Lower lobe of right lung (tissue), 2 donors: ENCODE measurements at regions not wholly inside any gene's neighbourhood (a gene's known extent, or its start where the extent isn't known, plus 50 kb on each side); places are given as distances from the start of the nearest gene placed in this dataset.

Source experiments
- ATAC-seq, 2 donors: fragments of 200-7000 bp; cut with Tn5 transposase; one replicate each; pipeline ENCODE4 v1.9.1; 2020 to 2022; ENCODE audit warnings: mild to moderate bottlenecking in 2 of 2, moderate library complexity in 2 of 2
- DNase-seq: peaks from one replicate; pipeline ENCODE4 v3.0.0-alpha.2; 2020
- H3K27ac ChIP-seq: fragments of 200-600 bp; one replicate; pipeline ENCODE4 v1.8.0; 2022
- H3K27me3 ChIP-seq: fragments of 200-600 bp; one replicate; pipeline ENCODE4 v1.8.0; 2022; ENCODE audit warnings: low read depth
- H3K36me3 ChIP-seq: fragments of 200-600 bp; one replicate; pipeline ENCODE4 v1.8.0; 2022; ENCODE audit warnings: mild to moderate bottlenecking
- H3K4me1 ChIP-seq: fragments of 200-600 bp; one replicate; pipeline ENCODE4 v1.8.0; 2022
- H3K4me3 ChIP-seq: fragments of 200-600 bp; one replicate; pipeline ENCODE4 v1.8.0; 2022; ENCODE audit warnings: mild to moderate bottlenecking
- H3K9me3 ChIP-seq: fragments of 200-600 bp; one replicate; pipeline ENCODE4 v1.8.0; 2022
- intact Hi-C: fragments of 100-400 bp; cut with DNase I; formaldehyde crosslinking; loops from one replicate; pipeline ENCODE4 v1.11.0; 2022
- TF ChIP-seq, protein P1 (sequence below): fragments of 200-600 bp; IDR thresholded peaks from one replicate; pipeline ENCODE4 v1.8.0; 2022; ENCODE audit warnings: antibody characterized with exemption, mild to moderate bottlenecking
- donor health status: DM: no; HTN: yes; CAD: no; lungs with severe emphysema.

DNA sequence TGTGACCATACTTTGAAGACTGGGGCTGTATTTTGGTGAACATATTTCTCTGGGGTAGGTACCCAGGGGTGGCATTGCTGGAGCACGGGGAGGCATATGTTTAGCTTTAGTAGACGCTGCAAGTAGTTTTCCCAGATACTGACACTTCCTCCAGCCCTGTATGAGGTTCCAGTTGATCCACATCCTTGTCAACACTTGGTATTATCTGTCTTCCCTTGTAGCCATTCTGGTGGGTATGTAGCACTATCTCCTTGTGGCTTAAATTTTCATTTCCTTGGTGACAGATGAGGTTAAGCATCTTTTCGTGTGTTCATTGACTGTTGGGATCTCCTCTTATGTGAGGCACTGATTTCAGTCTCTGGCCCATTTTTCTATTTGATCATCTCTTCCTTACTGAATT, 179.1 kb downstream of the PHETA1 start:
- Histone ChIP-seq H3K4me1 (no peaks in the 10 kb centered on the region), H3K27me3 (peaks cover 34% of the 10 kb centered on the region), H3K4me3 (no peak overlapping the region), H3K36me3 (no peaks in the 10 kb centered on the region), H3K9me3 (no peaks in the 10 kb centered on the region), H3K27ac (no peak overlapping the region)
- ATAC-seq (no peak), DNase-seq (no peak)
- intact Hi-C loops = no loop called here
- TF ChIP-seq, protein P1, sequence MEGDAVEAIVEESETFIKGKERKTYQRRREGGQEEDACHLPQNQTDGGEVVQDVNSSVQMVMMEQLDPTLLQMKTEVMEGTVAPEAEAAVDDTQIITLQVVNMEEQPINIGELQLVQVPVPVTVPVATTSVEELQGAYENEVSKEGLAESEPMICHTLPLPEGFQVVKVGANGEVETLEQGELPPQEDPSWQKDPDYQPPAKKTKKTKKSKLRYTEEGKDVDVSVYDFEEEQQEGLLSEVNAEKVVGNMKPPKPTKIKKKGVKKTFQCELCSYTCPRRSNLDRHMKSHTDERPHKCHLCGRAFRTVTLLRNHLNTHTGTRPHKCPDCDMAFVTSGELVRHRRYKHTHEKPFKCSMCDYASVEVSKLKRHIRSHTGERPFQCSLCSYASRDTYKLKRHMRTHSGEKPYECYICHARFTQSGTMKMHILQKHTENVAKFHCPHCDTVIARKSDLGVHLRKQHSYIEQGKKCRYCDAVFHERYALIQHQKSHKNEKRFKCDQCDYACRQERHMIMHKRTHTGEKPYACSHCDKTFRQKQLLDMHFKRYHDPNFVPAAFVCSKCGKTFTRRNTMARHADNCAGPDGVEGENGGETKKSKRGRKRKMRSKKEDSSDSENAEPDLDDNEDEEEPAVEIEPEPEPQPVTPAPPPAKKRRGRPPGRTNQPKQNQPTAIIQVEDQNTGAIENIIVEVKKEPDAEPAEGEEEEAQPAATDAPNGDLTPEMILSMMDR = no peak

DNA sequence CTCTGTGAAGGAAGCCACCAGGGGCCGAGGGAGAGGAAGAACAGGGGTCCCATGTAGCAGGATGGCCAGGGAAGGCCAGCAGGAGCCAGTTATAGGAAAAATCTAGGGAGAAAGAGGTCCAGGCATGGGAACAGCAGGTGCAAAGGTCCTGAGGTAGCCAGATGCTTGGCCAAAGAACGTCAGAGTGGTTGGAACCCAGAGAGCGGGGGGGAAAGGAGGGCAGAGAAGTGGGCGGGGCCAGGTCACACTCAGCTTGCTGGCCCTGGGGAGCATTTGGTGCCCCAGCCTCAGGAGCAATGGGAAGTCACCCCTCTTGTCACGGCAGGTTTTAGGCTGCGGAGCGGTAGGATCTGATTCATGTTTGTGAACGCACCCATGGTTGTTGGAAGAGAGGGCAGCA, 180.5 kb downstream of the PHETA1 start:
- Histone ChIP-seq H3K27ac (no peak overlapping the region), H3K27me3 (peaks cover 25% of the 10 kb centered on the region), H3K36me3 (no peaks in the 10 kb centered on the region), H3K9me3 (no peaks in the 10 kb centered on the region), H3K4me3 (no peak overlapping the region), H3K4me1 (no peaks in the 10 kb centered on the region)
- intact Hi-C loops = no loop called here
- TF ChIP-seq, protein P1 = no peak
- DNase-seq (no peak), ATAC-seq (no peak)

DNA sequence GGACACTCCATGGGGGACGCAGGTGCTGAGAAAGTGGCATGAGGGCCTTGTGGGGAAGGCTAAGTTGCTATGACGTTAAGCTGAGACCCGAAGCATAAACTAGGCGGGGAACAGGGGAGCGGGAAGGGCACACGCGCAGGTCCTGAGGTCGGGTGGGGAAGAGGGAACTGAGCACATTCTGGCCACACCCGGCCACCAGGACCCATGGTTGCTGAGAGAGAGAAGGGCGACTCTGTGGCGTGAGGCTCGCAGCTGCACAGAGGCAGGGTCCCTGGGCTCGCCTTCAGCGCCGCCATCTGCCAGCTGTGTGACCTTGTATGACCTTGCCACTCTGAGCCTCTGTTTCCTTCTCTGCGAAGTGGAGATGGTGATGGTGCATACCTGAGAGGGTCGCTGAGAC, 182.5 kb downstream of the PHETA1 start:
- intact Hi-C loops = no loop called here
- Histone ChIP-seq H3K4me1 (no peaks in the 10 kb centered on the region), H3K27ac (no peak overlapping the region), H3K9me3 (no peaks in the 10 kb centered on the region), H3K27me3 (peaks cover 27% of the 10 kb centered on the region), H3K36me3 (no peaks in the 10 kb centered on the region), H3K4me3 (no peak overlapping the region)
- TF ChIP-seq, protein P1 = no peak
- DNase-seq (no peak), ATAC-seq (no peak)

DNA sequence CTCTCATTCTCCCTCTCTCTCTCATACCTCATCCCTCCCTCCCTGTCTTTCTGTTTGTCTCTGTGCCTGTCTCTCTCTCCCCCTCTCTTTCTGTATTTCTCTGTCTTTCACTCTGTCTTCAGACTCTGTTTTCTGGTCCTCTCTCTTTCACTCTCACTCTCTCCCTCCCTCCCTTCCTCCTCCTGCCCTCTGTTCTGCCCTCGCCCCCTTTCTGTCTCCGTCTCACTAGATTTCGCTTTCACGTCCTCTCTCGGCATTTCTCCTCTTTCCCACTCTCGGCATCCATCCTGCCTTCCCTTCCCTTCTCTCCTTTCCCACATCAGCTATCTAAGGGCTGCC, 183.0 kb downstream of the PHETA1 start:
- Histone ChIP-seq H3K36me3 (no peaks in the 10 kb centered on the region), H3K27ac (no peak overlapping the region), H3K4me1 (peaks cover 3% of the 10 kb centered on the region), H3K27me3 (peaks cover 27% of the 10 kb centered on the region), H3K9me3 (no peaks in the 10 kb centered on the region), H3K4me3 (no peak overlapping the region)
- ATAC-seq (no peak), DNase-seq (no peak)
- TF ChIP-seq, protein P1 = no peak
- intact Hi-C loops = no loop called here

DNA sequence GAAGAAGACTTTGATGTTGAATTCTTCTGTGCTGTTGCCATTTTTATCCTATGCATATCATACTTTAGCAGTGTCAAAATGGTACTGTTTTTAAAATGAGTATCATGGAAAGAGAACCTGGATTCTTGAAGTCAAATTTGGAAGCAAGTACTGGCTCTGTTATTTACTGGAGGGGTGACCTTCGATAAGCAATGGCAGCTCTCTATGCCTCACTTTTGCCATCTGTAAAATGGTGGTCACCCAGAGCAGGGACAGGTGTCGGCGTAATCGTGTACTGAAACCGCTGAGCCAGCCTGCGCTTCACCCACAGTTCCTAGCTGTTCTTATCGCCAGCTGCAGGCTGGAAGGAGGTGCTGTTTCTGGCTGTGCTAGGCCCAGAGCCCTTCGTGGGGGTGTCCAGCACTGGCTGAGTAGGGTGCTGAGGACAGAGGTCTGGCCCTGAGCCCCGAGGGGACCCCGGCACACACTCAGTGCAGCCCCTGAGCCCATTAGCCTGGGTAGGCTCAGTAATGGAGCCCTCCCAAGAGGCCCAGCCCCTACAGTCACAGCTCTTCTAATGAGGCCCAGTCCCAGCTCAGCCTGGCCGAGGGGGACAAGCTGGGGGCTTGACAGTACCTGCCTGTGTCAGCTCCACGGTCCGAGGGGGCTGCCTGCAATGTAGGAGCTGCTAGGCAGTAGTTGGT, 183.5 kb downstream of the PHETA1 start:
- DNase-seq (no peak), ATAC-seq (peak in 1 of 2 donors; percentile 16)
- TF ChIP-seq, protein P1 = no peak
- H3K27ac ChIP-seq = no peak overlapping the region
- H3K36me3 ChIP-seq = no peaks in the 10 kb centered on the region
- H3K4me1 ChIP-seq = peaks cover 8% of the 10 kb centered on the region
- H3K9me3 ChIP-seq = no peaks in the 10 kb centered on the region
- peaks cover 30% of the 10 kb centered on the region for H3K27me3 ChIP-seq
- H3K4me3 ChIP-seq = no peak overlapping the region
- intact Hi-C loops = no loop called here

DNA sequence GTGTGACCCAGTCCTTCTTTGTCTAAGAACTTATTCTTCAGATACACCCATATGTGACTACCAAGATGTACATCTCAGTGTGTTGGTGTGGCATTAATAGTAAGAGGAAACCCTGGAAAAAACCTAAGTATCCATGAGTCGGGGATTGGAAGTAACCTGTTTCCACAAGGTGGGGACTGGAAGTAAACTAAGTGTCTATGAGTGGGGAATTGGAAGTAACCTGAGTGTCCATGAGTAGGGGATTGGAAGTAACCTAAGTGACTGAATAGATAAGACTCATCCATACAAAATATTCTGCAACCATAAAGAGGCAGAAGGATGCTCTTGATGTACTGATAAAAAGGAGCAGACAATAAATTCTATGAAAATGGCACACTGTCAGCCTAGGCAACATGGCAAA, 184.7 kb downstream of the PHETA1 start:
- intact Hi-C loops = no loop called here
- TF ChIP-seq, protein P1 = no peak
- peaks cover 8% of the 10 kb centered on the region for H3K4me1 ChIP-seq
- H3K36me3 ChIP-seq = no peaks in the 10 kb centered on the region
- no peak overlapping the region for H3K27ac ChIP-seq
- peaks cover 30% of the 10 kb centered on the region for H3K27me3 ChIP-seq
- no peak for ATAC-seq
- H3K9me3 ChIP-seq = no peaks in the 10 kb centered on the region
- H3K4me3 ChIP-seq = no peak overlapping the region
- no peak for DNase-seq
